NCI-H2081 (cell line): ENCODE measurements at regions not wholly inside any gene's neighbourhood (a gene's known extent, or its start where the extent isn't known, plus 50 kb on each side); places are given as distances from the start of the nearest gene placed in this dataset.

Experiments
- DNase-seq, 2 experiments: peaks; one replicate each; lab custom pipeline; 2025; lab: John Stamatoyannopoulos, UW

DNA sequence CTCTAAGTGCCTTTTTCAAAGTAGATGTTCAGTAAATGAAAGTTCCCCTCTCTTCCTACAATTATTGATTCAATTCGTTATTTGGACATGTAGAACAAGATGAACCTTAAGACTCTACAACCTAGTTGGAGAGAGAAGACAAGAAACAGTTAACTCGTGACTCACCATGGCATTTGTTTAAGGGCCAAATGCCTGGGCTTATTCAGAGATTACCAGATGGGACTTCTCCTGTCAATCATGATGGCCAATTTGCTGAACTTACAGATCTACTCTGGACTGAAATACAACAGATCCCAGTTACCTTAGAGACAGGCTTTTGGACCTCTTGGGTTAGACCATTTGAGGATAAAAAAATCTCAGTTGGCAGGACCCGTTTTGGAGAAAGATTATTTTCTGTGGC, 93.5 kb downstream of the C1orf94 start:
- no peak for DNase-seq

DNA sequence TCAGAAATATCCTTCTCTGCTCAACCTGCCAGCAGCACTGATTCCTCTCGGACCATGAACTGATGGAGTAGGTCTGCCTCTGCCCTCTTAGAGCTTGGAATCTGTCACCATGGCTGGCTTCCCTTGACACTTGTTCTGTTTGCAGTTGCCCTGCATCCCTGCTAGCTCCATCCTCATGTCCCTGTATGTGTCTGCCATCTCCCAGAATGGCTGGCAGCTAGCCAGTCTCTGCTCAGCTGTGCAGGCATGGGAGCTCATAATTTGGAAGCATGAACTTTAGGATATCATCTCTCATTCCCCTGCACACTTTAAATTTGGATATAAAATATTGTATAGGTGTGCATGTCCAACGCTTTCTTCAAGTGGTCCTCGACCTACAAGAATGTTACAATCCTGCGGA, 95.4 kb downstream of the C1orf94 start:
- DNase-seq, result no peak

DNA sequence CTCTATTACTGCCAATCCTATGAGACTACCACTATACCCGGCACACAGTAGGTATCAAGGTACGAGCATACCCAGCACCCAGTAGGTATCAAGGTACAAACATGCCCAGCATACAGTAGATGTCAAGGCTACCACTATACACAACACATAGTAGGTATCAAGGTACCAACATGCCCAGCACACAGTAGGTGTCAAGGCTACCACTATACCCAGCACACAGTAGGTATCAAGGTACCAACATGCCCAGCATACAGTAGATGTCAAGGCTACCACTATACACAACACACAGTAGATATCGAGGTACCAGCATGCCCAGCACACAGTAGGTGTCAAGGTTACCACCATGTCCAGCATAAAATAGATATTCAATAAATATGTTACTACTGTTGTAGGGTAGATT, 98.4 kb downstream of the C1orf94 start:
- no peak for DNase-seq

DNA sequence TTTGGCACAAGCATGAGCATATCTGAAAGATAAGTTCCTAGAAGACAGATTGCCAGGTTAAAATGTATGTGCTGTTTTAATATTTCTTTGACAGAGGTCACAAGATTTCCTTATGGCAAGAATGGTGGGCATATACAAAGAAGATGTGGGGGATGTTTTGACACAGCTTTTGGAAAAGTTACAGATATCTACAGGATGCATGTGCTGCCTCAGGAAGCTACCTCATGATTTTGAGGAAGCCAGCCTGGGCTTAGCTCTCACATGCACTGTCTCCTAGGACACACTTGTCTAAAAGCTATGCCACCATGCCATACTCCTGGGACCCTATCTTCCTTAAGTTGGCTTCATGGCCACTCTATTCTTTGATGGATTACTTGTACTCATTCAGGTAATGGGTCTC, 99.9 kb downstream of the C1orf94 start:
- no peak for DNase-seq

DNA sequence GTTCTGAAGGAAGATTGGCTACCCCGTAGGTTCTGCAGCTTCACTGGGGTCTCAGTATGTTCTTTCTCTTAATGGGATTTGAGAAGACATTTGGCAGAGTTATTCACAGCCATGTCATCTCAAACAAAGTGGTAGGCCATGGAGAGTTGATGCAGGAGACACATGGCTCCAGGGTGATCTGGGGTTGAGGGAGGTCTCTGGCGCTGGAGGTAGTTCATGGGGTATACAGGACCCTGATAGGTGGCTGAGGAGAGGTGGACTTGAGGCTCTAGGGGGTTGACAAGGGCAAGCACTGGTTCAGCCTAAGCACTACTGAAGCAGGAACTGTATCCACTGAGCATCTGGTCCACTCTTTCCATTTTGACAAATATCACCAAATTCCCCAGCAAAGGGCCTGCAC, 100.4 kb downstream of the C1orf94 start:
- DNase-seq, result no peak

DNA sequence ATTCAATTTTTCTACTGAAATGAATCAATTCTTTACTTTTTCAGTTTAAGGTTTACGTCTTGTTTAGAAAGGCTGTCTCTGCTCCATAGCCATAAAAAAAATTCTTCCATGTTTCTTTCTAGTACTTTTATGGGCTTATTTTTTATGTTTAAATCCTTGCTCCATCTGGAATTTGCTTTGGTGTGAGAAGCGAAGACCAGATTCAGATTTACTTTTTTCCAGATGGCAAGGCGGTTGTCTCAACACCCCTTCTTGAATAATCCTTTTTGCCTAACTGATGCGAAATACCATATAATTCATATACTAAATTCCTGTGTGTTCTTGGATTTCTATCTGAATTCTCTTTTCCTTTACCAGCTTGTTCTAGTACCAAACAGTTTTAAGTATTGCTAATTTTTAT, 101.5 kb downstream of the C1orf94 start:
- DNase-seq, result no peak

DNA sequence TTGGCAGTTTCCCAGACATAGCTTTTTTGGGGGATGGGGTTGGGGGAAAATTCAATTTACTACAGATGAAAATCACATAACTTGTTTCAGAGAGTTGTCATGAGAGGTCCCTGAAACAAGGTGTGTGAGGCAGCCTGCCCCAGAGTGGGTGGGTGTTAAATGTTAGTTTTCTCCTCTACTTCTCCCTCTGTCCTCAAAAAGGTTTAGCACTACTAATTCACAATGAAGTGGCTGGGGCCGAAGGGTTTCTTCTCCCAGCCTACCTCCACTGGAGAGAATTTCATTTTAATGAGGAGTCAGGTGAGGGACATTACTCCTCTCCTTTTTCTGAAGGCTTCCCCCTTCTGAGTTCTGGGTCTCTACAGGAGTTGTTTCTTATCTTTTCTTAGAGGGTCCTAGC, 103.3 kb downstream of the C1orf94 start:
- no peak for DNase-seq

DNA sequence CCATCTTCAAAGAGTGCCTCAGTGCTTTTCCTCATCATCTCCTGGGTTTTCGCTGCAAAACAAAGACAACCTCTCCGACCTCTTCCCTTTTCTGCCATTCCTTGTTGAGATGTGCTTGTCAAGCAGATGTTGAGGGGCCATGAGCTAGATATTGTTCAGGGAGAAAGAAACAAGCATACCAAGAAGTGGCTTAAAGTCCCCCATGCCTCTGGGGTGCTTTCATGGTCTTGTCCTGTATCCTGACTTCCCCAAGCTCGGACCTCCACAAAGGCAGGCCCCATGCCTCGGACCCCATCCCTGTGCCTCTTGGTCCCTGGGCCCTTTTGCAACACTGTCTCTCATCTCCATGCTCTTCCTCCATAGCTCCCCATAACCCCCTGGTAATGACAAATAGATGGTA, 103.8 kb downstream of the C1orf94 start:
- no peak for DNase-seq

DNA sequence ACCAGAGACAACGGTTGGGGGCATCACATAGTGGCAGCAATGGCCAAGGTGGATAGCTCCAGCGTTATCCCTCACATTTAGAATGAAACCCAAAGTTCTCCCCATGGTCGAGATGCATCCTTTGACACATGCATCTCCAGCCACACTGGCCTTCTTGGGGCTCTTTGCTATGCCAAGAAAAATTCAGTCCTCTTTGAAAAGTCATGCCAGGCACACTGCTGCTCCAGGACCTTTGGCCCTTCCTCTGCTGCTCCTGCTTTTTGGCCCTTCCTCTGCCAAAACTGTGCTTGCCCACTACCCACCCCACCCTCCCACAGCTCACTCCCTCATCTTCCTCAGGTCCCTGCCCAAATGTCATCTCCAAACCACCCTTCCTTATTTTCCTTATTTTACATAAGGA, 106.4 kb downstream of the C1orf94 start:
- no peak for DNase-seq

DNA sequence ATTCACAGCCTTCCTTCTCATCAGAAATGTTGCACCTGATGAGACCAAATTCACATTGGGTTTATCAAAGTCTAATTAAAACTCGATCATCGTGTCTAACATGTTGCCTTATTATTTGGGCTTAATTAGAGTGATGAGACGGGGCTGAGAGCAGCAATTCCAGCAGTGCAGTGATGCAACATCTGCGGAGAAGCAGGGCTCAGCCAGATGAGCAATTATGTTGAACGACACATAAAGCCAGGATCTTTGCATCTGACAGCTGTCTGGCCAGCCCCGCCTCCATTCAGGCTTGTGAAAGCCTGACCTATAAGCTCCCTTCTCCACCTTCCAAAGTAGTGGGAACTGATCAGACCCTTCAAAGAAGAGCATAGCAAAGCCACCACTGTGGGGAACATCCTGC, 109.8 kb downstream of the C1orf94 start:
- no peak for DNase-seq

DNA sequence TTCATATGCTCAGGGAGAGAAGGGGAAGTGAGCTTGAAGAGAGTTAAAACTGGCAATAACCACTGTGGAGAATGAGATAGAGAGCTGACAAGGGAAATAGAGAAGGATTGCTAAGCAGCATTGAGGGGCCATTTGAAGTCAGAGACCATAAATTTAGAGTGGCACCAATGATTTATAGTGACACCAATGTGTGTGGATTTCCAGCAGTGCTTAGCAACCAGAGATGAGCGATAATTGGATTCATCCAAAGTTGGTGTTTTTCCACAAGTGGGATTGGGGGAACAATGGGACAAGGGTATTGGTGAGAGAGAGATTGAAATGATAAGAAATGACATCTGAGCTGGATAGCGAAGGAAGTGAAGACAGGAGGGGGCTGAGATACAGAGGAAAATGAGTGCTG, 114.1 kb downstream of the C1orf94 start:
- DNase-seq, result no peak

DNA sequence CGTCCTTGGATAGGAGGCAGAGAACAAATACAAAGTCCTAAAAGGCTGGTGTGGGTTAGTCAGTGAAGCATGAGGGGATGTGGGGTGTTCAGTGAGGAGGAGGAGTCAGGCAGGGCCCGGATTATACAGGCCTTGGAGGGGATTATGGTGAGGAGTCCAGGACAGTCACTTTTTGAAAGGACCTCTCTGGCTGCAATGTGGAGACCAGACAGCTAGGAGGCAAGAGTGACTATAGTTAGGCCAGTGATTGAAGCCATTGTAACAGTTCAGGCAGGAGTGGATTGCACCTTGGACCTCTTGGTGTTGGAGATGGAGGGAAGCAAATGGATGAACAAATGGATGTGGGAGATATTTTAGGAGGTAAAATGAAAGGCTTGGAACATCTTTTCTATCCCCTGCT, 115.8 kb downstream of the C1orf94 start:
- no peak for DNase-seq

DNA sequence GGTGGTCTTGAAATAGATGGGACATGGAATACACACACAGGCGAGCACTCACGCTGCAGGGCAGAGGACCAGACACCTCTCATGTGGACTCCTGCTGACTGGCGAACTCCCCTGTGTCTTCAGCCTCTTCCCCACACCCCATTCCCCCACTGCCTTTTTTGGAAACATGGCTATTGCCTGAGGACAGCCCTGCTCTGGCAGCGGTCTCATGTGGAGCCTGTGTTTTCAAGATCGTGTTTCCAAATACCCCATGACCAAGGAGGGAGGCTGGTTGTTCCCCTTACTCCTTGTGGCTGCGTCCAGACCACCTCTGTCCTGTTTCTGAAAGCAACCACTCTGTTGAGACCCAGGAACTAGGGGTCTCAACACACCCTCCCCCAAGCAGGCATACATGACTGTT, 119.4 kb downstream of the C1orf94 start:
- DNase-seq, result no peak

DNA sequence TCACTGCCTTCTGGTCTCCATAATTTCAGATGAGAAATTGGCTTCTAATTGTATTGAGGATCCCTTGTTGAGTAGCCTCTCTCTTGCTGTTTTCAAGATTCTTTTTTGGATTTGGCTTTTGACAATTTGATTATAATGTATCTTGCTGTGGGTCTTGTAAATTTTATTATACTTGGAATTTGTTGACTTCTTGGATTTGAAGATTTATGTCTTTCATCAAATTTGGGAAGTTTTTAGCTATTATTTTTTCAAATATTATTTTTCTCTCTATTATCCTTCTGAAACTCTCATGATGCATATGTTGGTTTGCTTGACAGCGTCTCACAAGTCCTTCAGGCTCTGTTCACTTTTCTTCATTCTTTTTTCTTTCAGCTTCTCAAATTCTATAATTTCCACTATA, 126.1 kb downstream of the C1orf94 start:
- no peak for DNase-seq

DNA sequence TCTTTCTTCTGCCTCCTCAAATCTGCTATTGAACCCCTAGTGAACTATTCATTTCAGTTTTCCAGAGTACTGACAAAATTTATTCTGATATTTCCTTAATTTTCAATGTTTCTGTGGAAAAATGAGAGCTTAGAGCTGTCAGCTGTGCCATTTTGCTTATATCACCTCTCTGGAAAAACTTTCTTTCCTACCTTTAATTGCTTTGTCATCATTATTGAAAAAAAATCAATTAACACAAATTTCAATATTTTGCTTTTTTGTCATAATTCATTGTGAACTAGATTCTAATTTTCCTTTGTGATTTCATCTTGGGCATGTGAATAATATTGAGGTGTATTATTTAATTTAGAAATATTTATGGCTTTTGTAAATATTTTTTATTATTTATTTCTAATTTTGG, 126.5 kb downstream of the C1orf94 start:
- DNase-seq, result no peak

DNA sequence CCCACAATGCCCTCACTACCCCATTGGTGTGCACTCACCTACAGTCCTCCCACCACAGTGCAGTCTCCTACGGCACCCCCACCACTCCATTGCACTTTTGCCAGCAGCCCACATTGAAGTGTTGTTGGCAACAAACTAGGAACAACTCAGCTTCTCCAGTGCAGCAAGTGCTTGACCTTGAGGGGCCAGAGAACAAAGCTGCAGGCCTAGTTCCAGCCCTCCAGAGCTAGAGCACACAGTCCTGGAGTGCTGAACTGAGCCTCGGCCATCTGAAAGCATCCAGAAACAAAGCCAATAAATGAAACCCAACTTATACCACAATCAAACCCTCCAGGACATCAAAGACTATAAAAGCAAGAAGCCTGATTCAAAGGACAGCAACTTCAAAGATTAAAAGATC, 129.9 kb downstream of the C1orf94 start:
- DNase-seq, result no peak

DNA sequence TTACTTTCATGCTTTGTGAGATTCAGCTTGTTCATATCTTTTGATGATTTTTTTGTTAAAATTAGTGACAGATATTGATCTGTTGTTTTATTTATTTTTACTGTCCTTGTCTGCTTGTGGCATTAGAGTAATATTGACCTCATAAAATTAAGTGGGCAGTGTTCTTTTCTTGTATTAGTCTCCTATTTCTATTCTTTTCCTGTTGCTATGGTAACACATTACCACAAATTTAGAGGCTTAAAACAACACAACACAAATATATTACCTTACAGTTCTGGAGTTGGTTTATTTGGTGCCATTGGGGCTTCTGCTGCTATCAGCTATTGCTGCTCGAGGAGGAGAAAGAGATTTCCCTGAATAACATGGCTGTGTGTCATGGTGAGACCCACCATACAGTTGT, 135.7 kb downstream of the C1orf94 start:
- no peak for DNase-seq

DNA sequence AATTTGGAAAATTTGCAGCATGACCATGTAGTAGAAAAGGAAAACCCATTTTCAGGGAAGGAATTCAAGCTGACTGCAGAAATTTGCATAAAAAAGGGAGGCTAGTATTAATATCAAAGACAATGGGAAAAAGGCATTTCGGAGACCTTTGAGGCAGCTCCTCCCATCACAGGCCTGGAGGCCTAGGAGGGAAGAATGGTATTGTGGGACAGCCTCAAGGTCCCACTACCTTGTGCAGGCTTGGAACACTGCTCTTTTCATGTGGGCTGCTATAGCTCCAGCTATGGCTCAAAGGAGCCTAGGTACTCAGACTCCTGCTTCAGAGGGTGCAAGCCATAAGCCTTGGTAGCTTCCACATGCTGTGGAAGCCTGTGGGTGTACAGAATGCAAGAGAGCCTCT, 139.3 kb downstream of the C1orf94 start:
- no peak for DNase-seq

DNA sequence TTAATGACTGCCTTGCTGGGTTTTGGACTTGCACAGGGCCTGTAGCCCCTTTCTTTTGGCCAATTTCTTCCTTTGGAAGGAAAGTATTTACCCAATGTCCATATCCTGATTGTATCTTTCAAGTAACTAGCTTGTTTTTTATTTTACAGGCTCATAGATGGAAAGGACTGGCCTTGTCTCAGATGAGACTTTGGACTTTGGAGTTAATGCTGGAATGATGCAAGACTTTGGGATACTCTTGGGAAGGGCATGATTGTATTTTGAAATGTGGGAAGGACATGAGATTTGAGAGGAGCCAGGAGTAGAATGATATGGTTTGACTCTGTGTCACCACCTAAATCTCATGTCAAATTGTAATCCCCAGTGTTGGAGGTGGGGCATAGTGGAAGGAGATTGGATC, 140.1 kb downstream of the C1orf94 start:
- no peak for DNase-seq

DNA sequence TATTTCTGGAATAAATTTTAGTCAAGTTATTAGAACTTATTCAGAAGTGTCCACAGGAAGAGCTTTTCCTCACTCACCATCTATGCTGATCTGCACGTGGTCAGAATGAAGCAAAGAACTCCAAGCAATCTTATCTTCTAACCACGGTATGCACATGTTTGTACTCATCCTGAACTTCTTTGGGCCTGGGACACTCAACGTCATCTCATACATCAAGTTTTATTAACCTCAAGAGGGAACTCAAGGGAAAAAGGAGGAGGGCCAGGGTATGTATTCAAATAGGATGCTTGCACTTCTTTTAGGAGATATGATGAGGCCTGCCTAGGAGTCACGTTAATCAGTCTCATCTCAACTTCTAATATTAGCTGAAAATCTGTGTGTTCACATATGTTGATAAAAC, 142.5 kb downstream of the C1orf94 start:
- no peak for DNase-seq

DNA sequence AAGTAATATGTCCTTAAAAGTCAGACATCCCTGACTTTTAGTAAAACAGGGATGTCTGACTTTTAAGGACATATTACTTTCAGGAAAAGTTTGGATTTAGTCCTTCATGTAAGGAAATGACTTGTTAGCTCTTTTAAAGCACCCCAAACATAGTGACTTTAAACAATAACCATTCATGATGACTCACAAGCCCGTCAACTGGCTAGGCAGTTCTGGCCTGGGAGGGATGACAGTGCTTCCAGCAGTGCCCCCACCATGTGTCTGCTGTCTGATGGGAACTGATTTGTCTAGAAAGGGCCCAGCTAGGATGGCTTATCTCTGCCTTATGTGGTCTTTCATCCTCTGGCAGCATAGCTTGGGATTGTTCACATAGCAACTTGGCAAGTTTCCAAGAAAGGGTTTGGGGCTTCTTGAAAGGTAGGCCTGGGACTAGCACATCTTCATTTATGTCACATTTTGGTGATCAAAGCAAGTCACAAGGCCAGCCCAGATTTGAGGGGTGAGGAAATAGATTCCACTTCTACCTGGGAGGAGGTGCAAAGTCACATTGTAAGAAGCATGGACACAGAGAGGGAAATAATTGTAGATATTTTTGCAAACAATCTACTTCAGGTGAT, 143.5 kb downstream of the C1orf94 start:
- no peak for DNase-seq

DNA sequence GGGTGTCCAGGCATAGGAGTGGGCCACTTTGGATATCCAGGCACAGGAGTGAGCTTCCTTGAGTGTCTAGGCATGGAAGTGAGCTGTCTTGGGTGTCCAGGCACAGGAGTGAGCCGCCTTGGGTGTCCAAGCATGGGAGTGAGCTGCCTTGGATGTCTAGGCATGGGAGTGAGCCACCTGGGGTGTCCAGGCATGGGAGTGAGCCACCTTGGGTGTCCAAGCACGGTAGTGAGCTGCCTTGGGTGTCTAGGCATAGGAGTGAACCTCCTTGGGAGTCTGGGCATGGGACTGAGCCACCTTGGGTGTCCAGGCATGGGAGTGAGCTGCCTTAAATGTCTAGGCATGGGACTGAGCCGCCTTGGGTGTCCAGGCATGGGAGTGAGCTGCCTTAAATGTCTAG, 146.3 kb downstream of the C1orf94 start:
- no peak for DNase-seq

DNA sequence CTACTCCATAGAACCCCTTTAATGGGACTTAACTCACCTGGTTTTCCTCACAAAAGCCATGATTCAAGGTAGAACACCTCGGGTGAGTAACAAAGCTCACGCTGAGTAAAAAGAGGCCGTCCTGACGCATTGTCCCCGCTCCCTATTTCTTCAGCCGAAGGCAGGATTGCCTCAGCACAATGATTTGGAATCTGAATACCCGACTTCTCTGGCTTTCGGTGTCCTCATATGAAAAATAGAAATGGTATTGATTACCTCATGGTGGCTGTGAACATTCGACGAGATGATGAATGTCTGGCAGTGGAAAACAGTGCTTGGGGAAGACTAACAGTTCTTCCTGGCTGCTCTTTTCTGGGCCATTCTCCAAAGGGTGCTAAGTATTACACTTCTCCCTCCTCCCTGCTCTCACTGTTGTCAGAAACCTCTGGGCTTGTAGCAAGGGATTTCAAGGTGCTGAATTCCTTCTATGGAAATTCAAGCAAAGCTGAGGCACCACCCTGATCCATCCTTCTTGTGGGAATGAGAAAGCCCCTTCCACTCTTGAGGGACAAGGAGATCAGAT, 148.3 kb downstream of the C1orf94 start:
- DNase-seq, result no peak

DNA sequence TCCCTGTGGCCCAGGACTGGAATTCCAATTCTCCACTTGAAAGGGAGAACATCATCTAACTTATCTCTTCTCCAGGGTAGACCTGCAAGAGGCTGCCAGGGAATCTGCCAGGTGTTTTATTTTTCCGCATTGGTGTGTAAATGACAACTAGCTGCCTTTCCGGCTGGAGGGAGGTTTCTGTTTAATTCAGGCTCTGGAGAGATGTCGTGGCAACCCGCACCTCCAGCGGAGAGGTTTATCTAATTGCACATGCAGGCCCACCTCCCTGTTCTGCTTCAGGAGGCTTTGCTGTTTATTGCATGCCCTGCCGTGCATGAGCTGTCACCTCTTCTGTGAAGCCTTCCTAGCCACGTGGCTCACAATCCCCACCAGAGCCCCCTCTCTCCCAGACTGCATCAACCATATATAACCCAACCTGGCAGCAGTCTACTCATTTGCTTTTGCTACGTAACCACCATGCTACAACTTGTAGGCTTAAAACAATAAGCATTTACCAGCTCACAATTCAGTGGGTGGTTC, 151.6 kb downstream of the C1orf94 start:
- no peak for DNase-seq
